Left lung (tissue), 4 donors: ENCODE measurements at regions not wholly inside any gene's neighbourhood (a gene's known extent, or its start where the extent isn't known, plus 50 kb on each side); places are given as distances from the start of the nearest gene placed in this dataset.

ENCODE experiments used
- ATAC-seq: fragments of 200-7000 bp; cut with Tn5 transposase; one replicate; pipeline ENCODE4 v1.9.1; 2020; ENCODE audit warnings: moderate library complexity
- DNase-seq, 4 donors: peaks; one replicate each; pipeline ENCODE4 v3.0.0-alpha.2; 2013 to 2020
- H3K27ac ChIP-seq, 2 donors: fragments of 200-600 bp; sonication (generic) in 1 of 2; one replicate each; pipeline versions ENCODE4 v1.5.0 to v1.8.0; 2020 to 2021
- H3K27me3 ChIP-seq, 2 donors: fragments of 200-600 bp; sonication (generic) in 1 of 2; one replicate each; pipeline versions ENCODE4 v1.5.0 to v1.8.0; 2020 to 2021
- H3K36me3 ChIP-seq, 2 donors: fragments of 200-600 bp; sonication (generic) in 1 of 2; one replicate each; pipeline versions ENCODE4 v1.5.0 to v1.8.0; 2020 to 2021
- H3K4me1 ChIP-seq, 2 donors: fragments of 200-600 bp; one replicate each; pipeline ENCODE4 v1.8.0; 2021
- H3K4me3 ChIP-seq, 2 donors: fragments of 200-600 bp; sonication (generic) in 1 of 2; one replicate each; pipeline versions ENCODE4 v1.5.0 to v1.8.0; 2020 to 2021; ENCODE audit warnings: mild to moderate bottlenecking in 1 of 2
- H3K9me3 ChIP-seq, 2 donors: fragments of 200-600 bp; sonication (generic) in 1 of 2; one replicate each; pipeline versions ENCODE4 v1.5.0 to v1.8.0; 2020 to 2021
- CTCF ChIP-seq, 2 donors: fragments of 200-600 bp; sonication (generic) in 1 of 2; IDR thresholded peaks; one replicate each; pipeline versions ENCODE4 v1.5.0 to v1.8.0; 2021; ENCODE audit warnings: antibody characterized with exemption in 2 of 2
- intact Hi-C, 2 donors: fragments of 100-400 bp; cut with DNase I; formaldehyde crosslinking; loops; one replicate each; pipeline versions ENCODE4 v1.11.2 to v1.14.2; 2022
- donor health status: DM: no; HTN: yes; CAD: no.
- donor health status: DM: no; HTN: no; CAD: no.

DNA sequence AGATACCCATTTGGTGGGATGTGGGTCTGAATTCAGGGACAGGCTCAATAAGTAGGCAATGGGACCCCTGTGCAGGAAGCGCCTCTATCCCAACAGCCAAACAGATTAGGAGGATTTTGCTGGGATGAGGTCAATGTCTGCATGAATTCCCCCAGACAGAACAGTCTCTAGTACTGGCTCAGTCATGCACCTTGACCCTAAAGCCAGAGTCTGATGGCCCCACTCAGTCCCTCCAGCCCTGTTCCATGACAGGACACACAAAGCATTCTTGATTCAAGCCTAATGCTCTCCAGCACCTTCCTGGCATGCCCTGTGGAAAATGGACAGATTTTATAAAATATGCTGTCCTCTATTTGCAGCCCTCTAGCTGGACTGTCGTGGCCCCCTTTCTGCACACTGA lies 49.8 kb upstream of the RAB6D start:
- DNase-seq (no peak), ATAC-seq (no peak)
- H3K9me3 ChIP-seq = no peaks in the 10 kb centered on the region
- no peaks in the 10 kb centered on the region for H3K4me1 ChIP-seq
- no peak overlapping the region for H3K27ac ChIP-seq
- intact Hi-C loops = no loop called here
- H3K27me3 ChIP-seq = peaks cover 0 to 49% of the 10 kb centered on the region in 2 donors
- no peaks in the 10 kb centered on the region for H3K36me3 ChIP-seq
- TF ChIP-seq CTCF (IDR thresholded peaks at IDR 0.05) = no peak
- H3K4me3 ChIP-seq = no peak overlapping the region
